Adipocyte (in vitro differentiated cells): ENCODE measurements at regions not wholly inside any gene's neighbourhood (a gene's known extent, or its start where the extent isn't known, plus 50 kb on each side); places are given as distances from the start of the nearest gene placed in this dataset.

Source experiments
- DNase-seq: peaks from one replicate; pipeline ENCODE4 v3.0.0-alpha.2; 2015; ENCODE audit warnings: low read depth
- H3K27me3 ChIP-seq: replicated peaks from 2 replicates; pipeline ENCODE4 v1.7.0; 2013; ENCODE audit warnings: mild to moderate bottlenecking, low read length, moderate library complexity; ENCODE audit not compliant: control insufficient read depth, insufficient read depth
- H3K36me3 ChIP-seq: 2 replicates; pipeline ENCODE4 v1.7.0; 2013; ENCODE audit warnings: low read length, mild to moderate bottlenecking, moderate library complexity; ENCODE audit not compliant: control insufficient read depth, insufficient read depth, severe bottlenecking
- H3K4me1 ChIP-seq: 2 replicates; pipeline ENCODE4 v1.7.0; 2013; ENCODE audit warnings: mild to moderate bottlenecking, low read length, moderate library complexity; ENCODE audit not compliant: control insufficient read depth, insufficient read depth
- H3K4me3 ChIP-seq: 2 replicates; pipeline ENCODE4 v1.7.0; 2013; ENCODE audit warnings: mild to moderate bottlenecking, low read length, moderate library complexity
- H3K9ac ChIP-seq: 2 replicates; pipeline ENCODE4 v1.7.0; 2013; ENCODE audit warnings: mild to moderate bottlenecking, low read length, moderate library complexity
- H3K9me3 ChIP-seq: 2 replicates; pipeline ENCODE4 v1.7.0; 2013; ENCODE audit warnings: mild to moderate bottlenecking, low read length, moderate library complexity; ENCODE audit not compliant: control insufficient read depth

DNA sequence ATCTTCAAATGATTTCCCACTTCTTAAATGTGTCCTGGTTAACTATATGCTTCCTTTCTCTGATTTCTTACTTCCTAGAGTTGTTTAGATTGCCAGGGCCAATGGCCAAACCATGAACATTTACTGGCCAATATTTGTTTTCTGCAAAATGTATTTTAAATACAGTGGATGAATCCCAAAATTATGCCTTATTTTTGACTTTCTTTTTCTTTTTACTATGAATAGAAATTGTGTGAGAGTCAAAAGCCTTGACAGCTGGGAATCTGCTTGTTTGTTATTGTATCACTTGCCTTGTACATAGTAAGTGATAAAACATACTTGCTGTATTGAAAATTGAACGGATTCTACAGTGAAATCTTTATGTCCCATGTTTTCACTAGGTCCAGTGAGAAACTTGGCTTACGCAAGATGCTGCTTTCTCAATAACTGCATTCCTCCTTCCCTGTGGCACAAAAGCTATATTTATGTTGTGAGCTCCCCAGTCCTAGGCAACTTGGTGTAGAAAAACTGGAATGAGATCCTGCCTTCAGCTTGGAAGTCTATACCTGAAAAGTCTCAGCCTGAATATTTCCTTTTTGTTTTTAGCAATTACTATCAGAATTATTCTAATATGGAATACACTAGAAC lies 295.2 kb downstream of the EPHA7 start:
- no peak for DNase-seq
- Histone ChIP-seq H3K4me1 (no peaks in the 10 kb centered on the region), H3K4me3 (no peak overlapping the region), H3K9me3 (peaks cover 3% of the 10 kb centered on the region), H3K36me3 (no peaks in the 10 kb centered on the region), H3K27me3 (no peaks in the 10 kb centered on the region), H3K9ac (no peak overlapping the region)

DNA sequence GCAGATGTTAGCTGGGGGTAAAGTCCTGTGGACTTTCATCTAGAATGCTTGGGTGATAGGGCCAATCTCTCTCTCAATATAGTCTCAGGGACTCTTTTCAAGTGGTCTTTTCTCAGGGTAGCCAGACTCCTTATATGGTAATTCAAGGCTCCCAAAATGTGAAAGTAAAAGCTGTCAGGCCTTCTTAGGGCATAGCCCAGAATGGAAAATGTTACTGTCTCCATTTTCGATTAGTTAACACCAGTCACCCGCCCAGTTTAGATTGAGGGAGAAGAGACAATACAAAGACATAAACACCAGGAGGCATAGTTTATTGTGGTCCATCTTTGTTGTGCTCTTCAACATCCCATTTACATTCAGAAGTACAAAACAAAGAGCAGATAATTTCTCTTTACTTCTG lies 295.8 kb downstream of the EPHA7 start:
- no peak for DNase-seq
- no peaks in the 10 kb centered on the region for H3K36me3 ChIP-seq
- no peaks in the 10 kb centered on the region for H3K27me3 ChIP-seq
- H3K9me3 ChIP-seq: peaks cover 3% of the 10 kb centered on the region
- no peaks in the 10 kb centered on the region for H3K4me1 ChIP-seq
- H3K4me3 ChIP-seq: no peak overlapping the region
- no peak overlapping the region for H3K9ac ChIP-seq

DNA sequence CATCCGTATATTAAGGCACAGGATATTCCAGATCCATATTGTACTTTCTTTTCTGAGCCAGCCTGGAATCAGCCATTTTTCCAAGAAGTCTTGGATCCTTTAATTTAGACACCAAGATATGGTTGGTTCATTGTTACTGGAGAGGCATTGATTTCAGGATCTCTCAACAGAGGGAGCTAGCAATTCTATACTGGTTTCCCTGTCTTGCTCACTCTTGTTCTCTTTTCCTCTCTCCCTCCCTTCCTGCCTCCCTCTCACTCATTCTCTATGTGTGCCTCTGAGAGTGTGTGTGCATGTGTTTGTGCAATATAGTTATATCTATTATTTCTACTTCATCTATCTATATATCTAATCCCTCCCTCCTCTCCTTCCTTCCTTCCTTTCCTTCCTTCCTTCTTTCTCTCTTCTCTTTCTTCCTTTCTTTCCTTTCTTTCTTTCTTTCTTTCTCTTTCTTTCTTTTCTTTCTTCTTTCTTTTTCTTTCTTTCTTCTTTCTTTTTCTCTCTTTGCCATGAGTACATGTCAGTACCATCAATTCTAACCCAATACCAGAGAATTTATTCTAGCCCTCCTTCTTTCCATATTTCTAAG lies 299.1 kb downstream of the EPHA7 start:
- Histone ChIP-seq H3K9me3 (no peaks in the 10 kb centered on the region), H3K4me3 (no peak overlapping the region), H3K27me3 (no peaks in the 10 kb centered on the region), H3K9ac (no peak overlapping the region), H3K36me3 (no peaks in the 10 kb centered on the region), H3K4me1 (no peaks in the 10 kb centered on the region)
- no peak for DNase-seq

DNA sequence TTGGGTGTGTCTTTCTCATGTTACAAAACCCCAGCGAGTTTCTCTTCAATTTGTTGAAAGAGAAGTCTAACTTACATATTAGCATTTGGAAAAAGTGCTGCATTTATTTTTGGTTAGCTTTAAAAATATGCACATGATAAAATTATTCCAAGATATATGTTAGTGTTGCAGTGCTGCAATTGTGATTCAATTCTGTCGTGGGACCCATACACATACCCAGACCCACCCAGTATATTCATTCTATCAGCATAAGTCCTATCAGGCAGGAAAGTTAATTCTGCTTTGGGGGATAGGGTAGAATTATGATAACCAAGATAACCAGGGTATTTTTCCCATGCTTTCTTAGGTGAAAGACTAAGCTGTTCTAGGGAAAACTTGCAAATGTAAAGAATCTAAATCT lies 313.5 kb downstream of the EPHA7 start:
- Histone ChIP-seq H3K4me1 (peaks cover 6% of the 10 kb centered on the region), H3K9me3 (no peaks in the 10 kb centered on the region), H3K9ac (no peak overlapping the region), H3K27me3 (no peaks in the 10 kb centered on the region), H3K36me3 (no peaks in the 10 kb centered on the region), H3K4me3 (no peak overlapping the region)
- no peak for DNase-seq

DNA sequence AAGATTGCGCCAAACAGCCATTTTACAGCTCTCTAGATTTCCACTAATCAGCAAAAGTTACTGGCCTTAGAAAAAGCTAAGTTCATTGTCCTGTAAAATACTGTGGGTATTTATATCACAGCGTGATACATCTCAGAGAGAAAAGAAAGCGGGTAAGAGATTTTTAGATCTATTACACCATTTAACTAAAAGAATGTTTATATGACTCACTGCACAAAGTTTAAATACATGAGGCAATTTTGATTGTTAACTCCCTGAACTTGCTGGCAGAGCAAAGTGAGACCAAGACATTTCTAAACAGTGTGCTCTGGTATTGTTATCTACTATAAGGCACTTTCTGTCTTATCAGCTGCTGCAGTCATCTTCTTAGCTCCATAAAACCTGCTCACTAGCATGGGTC lies 314.3 kb downstream of the EPHA7 start:
- Histone ChIP-seq H3K36me3 (no peaks in the 10 kb centered on the region), H3K4me1 (peaks cover 6% of the 10 kb centered on the region), H3K9me3 (no peaks in the 10 kb centered on the region), H3K27me3 (no peaks in the 10 kb centered on the region), H3K4me3 (no peak overlapping the region), H3K9ac (no peak overlapping the region)
- no peak for DNase-seq

- H3K27me3 ChIP-seq: no peaks in the 10 kb centered on the region
- DNase-seq: no peak
- no peaks in the 10 kb centered on the region for H3K9me3 ChIP-seq
- no peak overlapping the region for H3K4me3 ChIP-seq
- H3K9ac ChIP-seq: no peak overlapping the region
- no peaks in the 10 kb centered on the region for H3K36me3 ChIP-seq
- H3K4me1 ChIP-seq: peaks cover 6% of the 10 kb centered on the region
Measured at GRCh38 chr6:93104195-93104817, 315.1 kb downstream of the EPHA7 start.

- H3K9ac ChIP-seq: no peak overlapping the region
- no peak for DNase-seq
Measured at GRCh38 chr6:93088621-93089501, 330.5 kb downstream of the EPHA7 start.

DNA sequence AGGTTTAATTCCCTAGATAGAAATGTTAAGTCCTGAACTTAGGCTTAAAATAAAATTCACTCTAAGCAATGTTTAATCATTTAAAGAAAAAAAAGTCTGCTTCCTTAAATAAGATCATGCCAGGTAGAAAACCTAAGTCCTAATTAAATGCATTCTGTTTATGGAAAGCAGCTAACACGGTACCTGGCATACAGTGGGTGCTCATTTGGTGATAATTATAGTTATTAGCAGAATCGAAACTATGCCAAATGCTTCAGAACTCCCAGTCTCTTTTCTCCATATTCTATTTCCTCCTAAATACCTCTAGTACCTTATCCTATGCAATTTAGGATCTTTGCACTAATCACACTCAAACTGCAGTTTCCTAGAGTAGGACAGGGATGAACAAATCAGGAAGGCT lies 331.8 kb downstream of the EPHA7 start:
- no peak for DNase-seq

More at GRCh38 chr6:93088621-93089501, 330.5 kb downstream of the EPHA7 start:
- no peaks in the 10 kb centered on the region for H3K9me3 ChIP-seq
- H3K27me3 ChIP-seq: no peaks in the 10 kb centered on the region
- peaks cover 7% of the 10 kb centered on the region for H3K4me1 ChIP-seq
- peak overlapping the region; percentile 50 for H3K4me3 ChIP-seq
- no peaks in the 10 kb centered on the region for H3K36me3 ChIP-seq

DNA sequence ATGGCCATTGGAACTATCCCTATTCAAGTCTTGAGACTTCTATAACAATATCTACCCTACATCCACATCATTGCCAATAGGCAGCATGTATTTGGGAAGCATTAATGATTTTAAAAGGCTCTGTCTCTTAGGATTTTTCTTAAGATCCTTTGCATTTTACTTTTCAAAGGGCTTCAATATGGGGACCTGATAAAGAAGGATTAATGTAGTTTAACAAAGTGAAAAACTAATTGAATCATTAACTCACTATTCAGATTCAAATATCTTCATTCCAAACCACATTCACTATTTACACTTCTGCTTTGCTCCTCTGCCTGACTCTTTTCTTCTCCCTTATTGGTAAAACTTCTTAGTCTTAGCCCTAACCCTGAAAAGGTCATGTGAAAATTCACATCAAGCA lies 333.0 kb downstream of the EPHA7 start:
- no peaks in the 10 kb centered on the region for H3K27me3 ChIP-seq
- DNase-seq: no peak
- H3K9ac ChIP-seq: no peak overlapping the region
- H3K36me3 ChIP-seq: no peaks in the 10 kb centered on the region
- H3K9me3 ChIP-seq: no peaks in the 10 kb centered on the region
- H3K4me3 ChIP-seq: no peak overlapping the region
- H3K4me1 ChIP-seq: peaks cover 7% of the 10 kb centered on the region

More for the DNA sequence above, 331.8 kb downstream of the EPHA7 start:
- H3K27me3 ChIP-seq: no peaks in the 10 kb centered on the region
- H3K9ac ChIP-seq: no peak overlapping the region
- no peaks in the 10 kb centered on the region for H3K9me3 ChIP-seq
- no peak overlapping the region for H3K4me3 ChIP-seq
- peaks cover 7% of the 10 kb centered on the region for H3K4me1 ChIP-seq
- no peaks in the 10 kb centered on the region for H3K36me3 ChIP-seq

DNA sequence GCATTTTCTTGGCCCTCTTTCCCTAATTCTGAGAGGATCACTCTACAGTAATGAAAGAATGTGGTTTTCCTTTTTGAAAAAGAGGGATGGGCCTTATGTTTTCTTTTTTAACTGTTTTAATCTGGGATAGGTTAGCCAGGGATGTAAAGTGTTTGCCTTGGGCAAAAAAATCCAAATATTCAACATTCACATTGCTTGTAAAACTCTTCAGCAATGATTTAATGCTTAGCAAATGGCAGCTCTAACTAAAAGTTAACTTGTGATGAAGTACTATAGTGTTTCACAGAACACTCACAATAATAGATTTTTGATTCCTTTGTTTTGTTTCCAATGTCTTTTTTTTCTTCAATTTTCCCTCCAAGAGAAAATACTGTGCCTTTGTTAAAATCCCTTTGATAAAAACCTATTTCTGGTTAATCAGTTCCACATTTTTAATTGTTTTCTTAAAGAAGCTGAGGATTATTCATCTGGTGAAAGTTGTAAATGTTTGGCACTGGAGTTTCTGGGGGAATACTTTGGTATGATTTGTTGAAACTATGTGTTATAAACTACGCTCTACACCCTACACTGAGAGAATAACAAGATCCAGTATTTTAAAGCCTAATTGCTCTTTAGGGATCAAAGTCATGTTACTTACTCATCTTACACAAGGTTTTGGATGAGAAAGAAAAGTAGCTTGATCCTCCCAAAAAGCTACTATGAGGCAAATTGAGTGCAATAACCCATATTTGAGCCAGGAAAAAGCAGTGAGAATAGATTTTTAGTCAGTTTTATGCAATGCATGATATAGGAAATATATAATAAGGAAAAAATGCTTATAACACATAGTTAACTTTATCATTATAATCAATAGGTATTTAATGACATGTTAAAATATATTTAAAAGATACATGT lies 335.8 kb downstream of the EPHA7 start:
- peaks cover under 1% of the 10 kb centered on the region for H3K4me1 ChIP-seq
- no peaks in the 10 kb centered on the region for H3K9me3 ChIP-seq
- H3K9ac ChIP-seq: no peak overlapping the region
- DNase-seq: no peak
- H3K27me3 ChIP-seq: no peaks in the 10 kb centered on the region
- no peak overlapping the region for H3K4me3 ChIP-seq
- H3K36me3 ChIP-seq: no peaks in the 10 kb centered on the region
